ENCODE measurements at regions not wholly inside any gene's neighbourhood (a gene's known extent, or its start where the extent isn't known, plus 50 kb on each side); places are given as distances from the start of the nearest gene placed in this dataset.

DNA sequence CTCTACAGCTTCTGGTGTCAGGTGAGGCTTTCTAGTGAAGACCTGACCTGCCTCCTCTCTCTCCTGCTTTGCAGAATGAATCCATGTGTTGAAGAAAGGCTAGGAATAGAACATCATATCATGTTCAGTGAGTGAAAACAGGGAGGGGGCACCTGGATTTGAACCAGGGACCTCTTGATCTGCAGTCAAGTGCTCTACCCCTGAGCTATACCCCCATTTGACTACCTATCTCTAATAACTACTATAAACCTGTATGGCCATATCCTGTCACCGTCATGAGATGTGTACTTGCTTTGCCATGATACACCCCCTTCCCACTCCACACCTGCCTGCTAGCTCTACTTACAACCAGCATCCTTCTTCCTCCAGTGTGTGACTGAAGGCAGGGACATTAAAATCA lies 91.3 kb upstream of the ZNF746 start:
- TF ChIP-seq TAF1 (IDR thresholded peaks at IDR 0.05; ENCODE audit: low read depth, low read length): no peak
- TF ChIP-seq POLR2A (IDR thresholded peaks at IDR 0.05; ENCODE audit: low read depth, low read length): no peak
- no peak for TF ChIP-seq SPI1 (IDR thresholded peaks at IDR 0.05; ENCODE audit: low read depth, low read length)
- TF ChIP-seq POLR2AphosphoS5 (IDR thresholded peaks at IDR 0.05; ENCODE audit: low read depth, low read length): no peak
- no peak for TF ChIP-seq POU2F2 (IDR thresholded peaks at IDR 0.05; ENCODE audit: low read depth, low read length)

Measured in GM12891 (cell line).